DND-41 (cell line): ENCODE measurements at regions not wholly inside any gene's neighbourhood (a gene's known extent, or its start where the extent isn't known, plus 50 kb on each side); places are given as distances from the start of the nearest gene placed in this dataset.

Experiments
- ATAC-seq: fragments of 200-7000 bp; cut with Tn5 transposase; 3 replicates; pipeline ENCODE4 v1.9.1; 2021; ENCODE audit warnings: low read depth; ENCODE audit not compliant: insufficient read depth
- DNase-seq: peaks from one replicate; pipeline ENCODE4 v3.0.0-alpha.2; 2020
- H2AFZ ChIP-seq: 2 replicates; pipeline ENCODE4 v1.6.0; 2012; ENCODE audit warnings: low read depth, low read length
- H3K27ac ChIP-seq: 2 replicates; pipeline ENCODE4 v1.5.1; 2012; ENCODE audit warnings: low read length, inconsistent platforms
- H3K27me3 ChIP-seq: fragments of 200-600 bp; sonication (generic); 2 replicates; pipeline ENCODE4 v1.6.0; 2012; ENCODE audit warnings: low read length, mild to moderate bottlenecking, inconsistent platforms; ENCODE audit not compliant: insufficient read depth, poor library complexity
- H3K36me3 ChIP-seq: 2 replicates; pipeline ENCODE4 v1.5.1; 2012; ENCODE audit warnings: low read length, inconsistent platforms; ENCODE audit not compliant: insufficient read depth
- H3K4me1 ChIP-seq: 2 replicates; pipeline ENCODE4 v1.5.1; 2012; ENCODE audit warnings: mild to moderate bottlenecking, low read length; ENCODE audit not compliant: insufficient read depth
- H3K4me2 ChIP-seq: 2 replicates; pipeline ENCODE4 v1.6.0; 2012; ENCODE audit warnings: mild to moderate bottlenecking, moderate library complexity, low read length, inconsistent platforms; ENCODE audit not compliant: insufficient read depth
- H3K4me3 ChIP-seq, 2 experiments: fragments of 200-600 bp in 1 of 2; shearing (Covaris generic) in 1 of 2; 2 replicates each; pipeline ENCODE4 v1.5.1; 2012 to 2016; ENCODE audit warnings: inconsistent platforms in 2 of 2, low read length in 2 of 2, mild to moderate bottlenecking in 2 of 2, low read depth in 1 of 2, moderate library complexity in 1 of 2
- H3K79me2 ChIP-seq: 2 replicates; pipeline ENCODE4 v1.6.0; 2012; ENCODE audit warnings: low read length, inconsistent platforms; ENCODE audit not compliant: insufficient read depth
- H3K9ac ChIP-seq: 2 replicates; pipeline ENCODE4 v1.6.0; 2012; ENCODE audit warnings: low read depth, mild to moderate bottlenecking, inconsistent platforms, low read length, moderate library complexity
- H3K9me3 ChIP-seq: 2 replicates; pipeline ENCODE4 v1.5.1; 2012; ENCODE audit warnings: low read length, moderate library complexity, mild to moderate bottlenecking, inconsistent platforms; ENCODE audit not compliant: insufficient read depth, severe bottlenecking
- H4K20me1 ChIP-seq: 2 replicates; pipeline ENCODE4 v1.6.0; 2012; ENCODE audit warnings: low read length; ENCODE audit not compliant: insufficient read depth
- CTCF ChIP-seq: IDR thresholded peaks from 2 replicates; pipeline ENCODE4 v1.5.1; 2012; ENCODE audit warnings: borderline replicate concordance, low read length, moderate library complexity, mild to moderate bottlenecking; ENCODE audit not compliant: poor library complexity, severe bottlenecking; ENCODE audit errors: extremely low read depth
- EZH2 ChIP-seq: IDR thresholded peaks from 3 replicates; pipeline ENCODE4 v1.6.1; 2012; ENCODE audit warnings: borderline replicate concordance, low read depth, mild to moderate bottlenecking, moderate library complexity, low read length, inconsistent platforms; ENCODE audit not compliant: severe bottlenecking

- Histone ChIP-seq H3K27me3 (no peaks in the 10 kb centered on the region), H3K4me3 (peak overlapping the region in 1 of 2 experiments; percentile 10; a peak in 2 of 4 replicates), H3K36me3 (no peaks in the 10 kb centered on the region), H3K79me2 (no peaks in the 10 kb centered on the region), H3K4me1 (peaks cover 3% of the 10 kb centered on the region; the same call in 1 of the 2 replicates), H3K27ac (no peak overlapping the region), H3K4me2 (peak overlapping the region; percentile 41), H2AFZ (peak overlapping the region; percentile 48), H3K9me3 (no peaks in the 10 kb centered on the region), H3K9ac (peak overlapping the region; percentile 5; the same call in 1 of the 2 replicates), H4K20me1 (no peaks in the 10 kb centered on the region)
- peak; percentile 41 for DNase-seq
- no peak for TF ChIP-seq EZH2
- peak; percentile 77 for TF ChIP-seq CTCF
- ATAC-seq, result peak; percentile 72
Measured at GRCh38 chr7:52017802-52018679, 701.4 kb upstream of the COBL start.

GRCh38 chr7:52009181-52009580 lies 692.6 kb upstream of the COBL start:
- Histone ChIP-seq H3K9ac (no peak overlapping the region), H3K27ac (no peak overlapping the region), H3K27me3 (no peaks in the 10 kb centered on the region), H2AFZ (no peak overlapping the region), H3K9me3 (no peaks in the 10 kb centered on the region), H3K4me2 (no peak overlapping the region), H3K4me1 (no peaks in the 10 kb centered on the region), H3K36me3 (no peaks in the 10 kb centered on the region), H3K79me2 (no peaks in the 10 kb centered on the region), H3K4me3 (no peak overlapping the region), H4K20me1 (no peaks in the 10 kb centered on the region)
- no peak for ATAC-seq
- TF ChIP-seq CTCF (no peak), EZH2 (no peak)
- no peak for DNase-seq

- no peaks in the 10 kb centered on the region for H3K36me3 ChIP-seq
Measured at GRCh38 chr7:52006674-52007073, 690.1 kb upstream of the COBL start.

More at GRCh38 chr7:52006674-52007073, 690.1 kb upstream of the COBL start:
- Histone ChIP-seq H3K9me3 (no peaks in the 10 kb centered on the region), H3K27me3 (no peaks in the 10 kb centered on the region), H2AFZ (no peak overlapping the region), H3K4me3 (no peak overlapping the region), H3K9ac (no peak overlapping the region), H3K79me2 (no peaks in the 10 kb centered on the region), H3K27ac (no peak overlapping the region), H4K20me1 (no peaks in the 10 kb centered on the region), H3K4me2 (no peak overlapping the region), H3K4me1 (no peaks in the 10 kb centered on the region)
- ATAC-seq (no peak), DNase-seq (no peak)
- TF ChIP-seq EZH2 (no peak), CTCF (no peak)
